Psoas muscle (tissue), 7 donors: ENCODE measurements at regions not wholly inside any gene's neighbourhood (a gene's known extent, or its start where the extent isn't known, plus 50 kb on each side); places are given as distances from the start of the nearest gene placed in this dataset.

Experiments
- ATAC-seq, 4 donors: fragments of 200-7000 bp; cut with Tn5 transposase; one replicate each; pipeline ENCODE4 v1.9.1; 2020; ENCODE audit warnings: moderate library complexity in 3 of 4, mild to moderate bottlenecking in 2 of 4
- DNase-seq, 2 donors: peaks; one replicate each; pipeline ENCODE4 v3.0.0-alpha.2; 2020
- H3K27ac ChIP-seq: fragments of 200-600 bp; one replicate; pipeline ENCODE4 v1.8.0; 2022
- H3K27me3 ChIP-seq, 3 donors: fragments of 200-600 bp in 1 of 3; one replicate each; pipeline versions ENCODE4 v1.6.1 to v1.8.0; 2013 to 2022; ENCODE audit warnings: low read length in 2 of 3, mild to moderate bottlenecking in 2 of 3, moderate library complexity in 1 of 3; ENCODE audit not compliant: insufficient read depth in 3 of 3
- H3K36me3 ChIP-seq, 2 donors: fragments of 200-600 bp in 1 of 2; one replicate each; pipeline versions ENCODE4 v1.6.1 to v1.8.0; 2013 to 2022; ENCODE audit warnings: low read depth in 1 of 2, mild to moderate bottlenecking in 1 of 2, moderate library complexity in 1 of 2; ENCODE audit not compliant: insufficient read depth in 1 of 2
- H3K4me1 ChIP-seq: fragments of 200-600 bp; one replicate; pipeline ENCODE4 v1.8.0; 2022
- H3K4me3 ChIP-seq: fragments of 200-600 bp; one replicate; pipeline ENCODE4 v1.8.0; 2022; ENCODE audit warnings: mild to moderate bottlenecking
- H3K9me3 ChIP-seq: fragments of 200-600 bp; one replicate; pipeline ENCODE4 v1.8.0; 2022
- WGBS, 3 donors: extraction: QIAGEN DNeasy Blood & Tissue Kit; methylation state at CpG; one replicate each; pipeline versions ENCODE4 v1.1.6 to v1.1.7; 2013; 5-methylcytosine and 5-hydroxymethylcytosine counted together
- intact Hi-C, 2 donors: fragments of 100-400 bp; cut with DNase I; formaldehyde crosslinking; loops; one replicate each; pipeline versions ENCODE4 v1.11.0 to v1.14.2; 2022
- TF ChIP-seq, protein P1 (sequence below): fragments of 200-600 bp; IDR thresholded peaks from one replicate; pipeline ENCODE4 v1.8.0; 2022; ENCODE audit warnings: antibody characterized with exemption
- donor health status: healthy with polysubstance abuse.
- donor health status: DM: no; HTN: no; CAD: no; lungs with moderate emphysema.
- donor health status: Bipolar disorder and iron deficiency.
- donor health status: healthy.
- donor health status: DM: yes; HTN: yes; CAD: no.
- donor health status: DM: no; HTN: no; CAD: no.
- donor health status: DM: yes; HTN: yes; CAD: no.

DNA sequence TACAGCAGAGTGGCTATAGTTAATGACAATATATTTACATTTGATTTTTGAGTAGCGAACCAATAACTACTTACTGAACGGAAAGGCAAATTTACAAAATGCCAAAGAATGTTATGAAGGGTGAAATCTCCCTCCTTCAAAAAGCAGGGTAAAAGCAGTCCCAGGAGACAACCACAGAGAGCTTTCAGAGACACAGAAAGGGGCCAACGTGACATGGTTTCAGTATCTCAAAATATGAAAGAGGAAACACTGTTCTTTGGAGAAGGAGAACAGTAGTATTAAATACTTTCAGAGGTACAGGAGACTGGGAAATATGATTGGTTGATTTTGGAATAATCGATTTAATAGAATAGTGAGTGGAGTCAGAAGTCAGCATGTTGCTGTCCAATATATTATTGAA lies 52.3 kb upstream of the ROBO1 start:
- Histone ChIP-seq H3K4me3 (no peak overlapping the region), H3K36me3 (no peaks in the 10 kb centered on the region), H3K4me1 (no peaks in the 10 kb centered on the region), H3K27ac (no peak overlapping the region), H3K9me3 (peaks cover 13% of the 10 kb centered on the region), H3K27me3 (no peaks in the 10 kb centered on the region)
- intact Hi-C loops, result no loop called here
- 57 to 72% (median 59%) methylated on average over 4 of the region's 4 CpGs for WGBS, 3 donors
- ATAC-seq (no peak), DNase-seq (no peak)
- TF ChIP-seq, protein P1, sequence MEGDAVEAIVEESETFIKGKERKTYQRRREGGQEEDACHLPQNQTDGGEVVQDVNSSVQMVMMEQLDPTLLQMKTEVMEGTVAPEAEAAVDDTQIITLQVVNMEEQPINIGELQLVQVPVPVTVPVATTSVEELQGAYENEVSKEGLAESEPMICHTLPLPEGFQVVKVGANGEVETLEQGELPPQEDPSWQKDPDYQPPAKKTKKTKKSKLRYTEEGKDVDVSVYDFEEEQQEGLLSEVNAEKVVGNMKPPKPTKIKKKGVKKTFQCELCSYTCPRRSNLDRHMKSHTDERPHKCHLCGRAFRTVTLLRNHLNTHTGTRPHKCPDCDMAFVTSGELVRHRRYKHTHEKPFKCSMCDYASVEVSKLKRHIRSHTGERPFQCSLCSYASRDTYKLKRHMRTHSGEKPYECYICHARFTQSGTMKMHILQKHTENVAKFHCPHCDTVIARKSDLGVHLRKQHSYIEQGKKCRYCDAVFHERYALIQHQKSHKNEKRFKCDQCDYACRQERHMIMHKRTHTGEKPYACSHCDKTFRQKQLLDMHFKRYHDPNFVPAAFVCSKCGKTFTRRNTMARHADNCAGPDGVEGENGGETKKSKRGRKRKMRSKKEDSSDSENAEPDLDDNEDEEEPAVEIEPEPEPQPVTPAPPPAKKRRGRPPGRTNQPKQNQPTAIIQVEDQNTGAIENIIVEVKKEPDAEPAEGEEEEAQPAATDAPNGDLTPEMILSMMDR, result no peak

DNA sequence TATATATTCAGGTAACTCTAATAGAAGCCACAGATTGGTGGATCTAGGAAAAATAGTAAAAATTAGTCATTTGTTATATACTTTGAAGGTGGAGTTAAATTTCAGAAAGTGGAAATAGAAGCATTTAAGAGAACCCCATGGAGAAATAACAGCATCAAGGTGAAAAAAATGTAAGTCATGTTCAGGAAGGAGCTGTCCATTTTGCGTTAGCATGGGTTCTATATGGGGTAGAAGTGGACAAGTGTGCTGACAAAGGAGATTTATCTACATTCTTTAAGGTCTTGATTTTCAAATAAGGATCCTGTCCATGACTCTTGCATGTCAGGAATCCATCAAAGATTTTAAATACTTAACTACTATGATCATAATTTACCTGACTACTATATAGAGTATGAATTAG lies 50.2 kb upstream of the ROBO1 start:
- H3K36me3 ChIP-seq, result no peaks in the 10 kb centered on the region
- intact Hi-C loops, result no loop called here
- 71 to 82% (median 82%) methylated on average over 1 of the region's 1 CpG for whole genome bisulfite sequencing, 3 donors

More for the DNA sequence above, 50.2 kb upstream of the ROBO1 start:
- Histone ChIP-seq H3K27ac (no peak overlapping the region), H3K4me1 (no peaks in the 10 kb centered on the region), H3K27me3 (no peaks in the 10 kb centered on the region), H3K4me3 (no peak overlapping the region), H3K9me3 (peaks cover 13% of the 10 kb centered on the region)
- DNase-seq (no peak), ATAC-seq (no peak)
- TF ChIP-seq, protein P1, result no peak
